Progenitor cell of endocrine pancreas (in vitro differentiated cells): ENCODE measurements at regions not wholly inside any gene's neighbourhood (a gene's known extent, or its start where the extent isn't known, plus 50 kb on each side); places are given as distances from the start of the nearest gene placed in this dataset.

Source experiments
- DNase-seq: peaks from one replicate; pipeline ENCODE4 v3.0.0; 2021; ENCODE audit warnings: low spot score; ENCODE audit not compliant: unreplicated experiment
- H3K27ac Mint-ChIP-seq: 2 replicates; pipeline ENCODE4 v1.8.0; 2021; ENCODE audit warnings: mild to moderate bottlenecking, moderate library complexity, mixed read lengths
- H3K27me3 Mint-ChIP-seq: 2 replicates; pipeline ENCODE4 v1.8.0; 2021; ENCODE audit warnings: mixed read lengths
- H3K36me3 Mint-ChIP-seq: 2 replicates; pipeline ENCODE4 v1.8.0; 2022; ENCODE audit warnings: mixed read lengths; ENCODE audit not compliant: insufficient read depth
- H3K4me1 Mint-ChIP-seq: 2 replicates; pipeline ENCODE4 v1.8.0; 2021; ENCODE audit warnings: low read depth, mixed read lengths
- H3K4me3 Mint-ChIP-seq: 2 replicates; pipeline ENCODE4 v1.8.0; 2021; ENCODE audit warnings: low read depth, mild to moderate bottlenecking, moderate library complexity, mixed read lengths
- H3K9me3 Mint-ChIP-seq: 2 replicates; pipeline ENCODE4 v1.8.0; 2021; ENCODE audit warnings: low read depth, mixed read lengths
- CTCF ChIP-seq: fragments of 200-600 bp; sonication (generic); IDR thresholded peaks from one replicate; pipeline ENCODE4 v1.5.0; 2021; ENCODE audit warnings: antibody characterized with exemption, mild to moderate bottlenecking; ENCODE audit not compliant: unreplicated experiment

GRCh38 chr11:87391496-87391895 is 353.8 kb downstream of the TMEM135 start:
- no peak overlapping the region for H3K27ac Mint-ChIP-seq
- no peak for DNase-seq
- no peak overlapping the region for H3K4me3 Mint-ChIP-seq
- H3K9me3 Mint-ChIP-seq, result peaks cover 10% of the 10 kb centered on the region
- H3K36me3 Mint-ChIP-seq, result no peaks in the 10 kb centered on the region
- no peak for TF ChIP-seq CTCF
- no peaks in the 10 kb centered on the region for H3K4me1 Mint-ChIP-seq
- H3K27me3 Mint-ChIP-seq, result no peaks in the 10 kb centered on the region

- Mint-ChIP-seq H3K27me3 (no peaks in the 10 kb centered on the region), H3K27ac (no peak overlapping the region), H3K36me3 (no peaks in the 10 kb centered on the region), H3K4me1 (no peaks in the 10 kb centered on the region), H3K9me3 (peaks cover 12% of the 10 kb centered on the region), H3K4me3 (no peak overlapping the region)
- DNase-seq, result no peak
- no peak for TF ChIP-seq CTCF
Measured at GRCh38 chr11:87384078-87384729, 346.5 kb downstream of the TMEM135 start.

- TF ChIP-seq CTCF, result no peak
- DNase-seq, result no peak
- Mint-ChIP-seq H3K4me1 (no peaks in the 10 kb centered on the region), H3K27me3 (no peaks in the 10 kb centered on the region), H3K9me3 (no peaks in the 10 kb centered on the region), H3K4me3 (no peak overlapping the region), H3K27ac (no peak overlapping the region), H3K36me3 (no peaks in the 10 kb centered on the region)
Measured at GRCh38 chr11:87374038-87374807, 336.5 kb downstream of the TMEM135 start.
